ENCODE measurements at regions not wholly inside any gene's neighbourhood (a gene's known extent, or its start where the extent isn't known, plus 50 kb on each side); places are given as distances from the start of the nearest gene placed in this dataset.

DNA sequence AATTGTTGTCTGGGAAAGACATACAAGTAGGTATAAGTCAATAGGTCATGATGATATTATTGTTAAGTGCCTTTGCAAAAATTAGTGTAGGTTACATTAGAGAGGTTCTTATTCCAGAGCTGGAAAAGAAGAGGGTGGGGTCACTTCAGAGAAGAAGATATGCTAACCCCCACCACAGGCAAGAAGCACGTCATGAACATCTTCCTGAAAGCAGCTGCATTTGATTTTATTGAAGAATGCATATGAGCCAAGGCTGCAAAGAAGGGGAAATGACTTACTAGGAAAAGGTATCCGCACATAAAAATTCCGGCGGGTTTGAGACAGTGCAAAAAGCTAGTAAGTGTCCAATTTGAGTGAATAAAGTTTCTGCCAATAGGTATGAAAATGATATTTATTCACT lies 195.3 kb upstream of the CDH2 start:
- Mint-ChIP-seq H3K27ac (no peak overlapping the region), H3K4me3 (no peak overlapping the region), H3K4me1 (no peaks in the 10 kb centered on the region), H3K27me3 (no peaks in the 10 kb centered on the region), H3K9me3 (peaks cover 5% of the 10 kb centered on the region), H3K36me3 (ENCODE audit: low read depth) (no peaks in the 10 kb centered on the region)
- POLR2A ChIA-PET: no interaction called here
- CTCF ChIA-PET: no interaction called here
- no peak for DNase-seq

DNA sequence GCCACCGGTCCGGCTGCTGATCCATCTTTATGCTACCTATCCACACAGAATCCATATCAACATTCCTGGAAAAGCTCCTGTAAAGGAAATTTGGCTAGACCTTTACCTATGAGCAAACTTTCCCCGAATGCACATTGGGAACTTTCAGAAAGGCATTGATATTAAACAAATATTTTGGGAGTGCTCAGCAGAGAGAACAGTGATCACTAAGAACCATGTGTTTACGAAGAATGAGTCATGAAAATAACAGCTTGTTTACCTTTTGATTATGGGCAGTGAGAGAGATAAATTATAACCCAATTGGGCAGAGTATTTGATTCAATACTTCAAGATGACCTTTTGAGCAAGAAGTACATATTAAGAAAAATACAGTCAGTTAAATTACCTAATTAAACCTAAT lies 189.7 kb upstream of the CDH2 start:
- Mint-ChIP-seq H3K4me3 (no peak overlapping the region), H3K27me3 (no peaks in the 10 kb centered on the region), H3K27ac (no peak overlapping the region), H3K36me3 (ENCODE audit: low read depth) (no peaks in the 10 kb centered on the region), H3K4me1 (no peaks in the 10 kb centered on the region), H3K9me3 (no peaks in the 10 kb centered on the region)
- ChIA-PET POLR2A (no interaction called here), CTCF (no interaction called here)
- no peak for DNase-seq

DNA sequence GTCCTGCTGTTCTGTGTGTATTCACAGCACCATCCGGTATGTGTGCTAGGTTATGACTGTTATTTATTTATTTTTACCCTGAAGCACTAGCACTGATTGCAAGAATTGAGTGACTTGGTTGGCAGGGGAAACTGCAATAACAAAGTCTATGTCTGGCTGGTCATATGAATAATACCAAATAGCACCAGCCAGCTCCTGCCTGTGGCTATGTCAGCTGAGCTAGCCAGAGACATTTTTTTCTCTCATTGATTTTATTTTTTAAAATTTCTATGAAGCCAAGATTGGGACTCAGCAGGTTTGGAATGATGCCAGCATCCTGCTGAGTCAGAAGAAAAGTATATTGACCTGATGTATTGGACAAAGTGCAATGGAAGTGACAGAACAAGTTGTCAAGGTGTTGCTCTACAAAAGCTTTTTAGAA lies 188.5 kb upstream of the CDH2 start:
- ChIA-PET CTCF (no interaction called here), POLR2A (no interaction called here)
- no peak overlapping the region for H3K4me3 Mint-ChIP-seq
- H3K9me3 Mint-ChIP-seq: no peaks in the 10 kb centered on the region
- no peaks in the 10 kb centered on the region for H3K36me3 Mint-ChIP-seq (ENCODE audit: low read depth)
- H3K4me1 Mint-ChIP-seq: no peaks in the 10 kb centered on the region
- no peaks in the 10 kb centered on the region for H3K27me3 Mint-ChIP-seq
- H3K27ac Mint-ChIP-seq: no peak overlapping the region
- no peak for DNase-seq

DNA sequence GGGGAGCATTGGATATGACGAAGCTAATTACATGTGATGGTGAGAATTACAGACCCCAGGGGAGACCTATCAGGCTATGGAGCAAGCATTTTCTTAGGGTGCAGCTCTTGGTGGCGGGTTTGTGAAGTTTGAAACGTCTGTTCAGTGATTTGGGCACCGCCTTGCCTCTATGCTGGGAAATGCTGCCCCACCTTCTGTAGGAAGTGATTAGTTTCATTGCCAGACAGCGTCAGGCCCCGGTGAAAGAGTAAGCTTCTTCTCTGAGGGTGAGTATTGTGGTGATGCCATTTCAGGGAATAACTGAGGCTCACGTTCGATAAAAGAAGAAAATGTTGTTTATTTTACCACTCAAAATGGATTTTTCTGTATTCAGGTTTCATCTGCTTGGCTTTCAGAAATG lies 186.2 kb upstream of the CDH2 start:
- H3K36me3 Mint-ChIP-seq (ENCODE audit: low read depth): no peaks in the 10 kb centered on the region
- no peaks in the 10 kb centered on the region for H3K4me1 Mint-ChIP-seq
- no peak overlapping the region for H3K27ac Mint-ChIP-seq
- H3K27me3 Mint-ChIP-seq: no peaks in the 10 kb centered on the region
- ChIA-PET CTCF (no interaction called here), POLR2A (no interaction called here)
- no peak overlapping the region for H3K4me3 Mint-ChIP-seq
- H3K9me3 Mint-ChIP-seq: peaks cover 1% of the 10 kb centered on the region
- no peak for DNase-seq

DNA sequence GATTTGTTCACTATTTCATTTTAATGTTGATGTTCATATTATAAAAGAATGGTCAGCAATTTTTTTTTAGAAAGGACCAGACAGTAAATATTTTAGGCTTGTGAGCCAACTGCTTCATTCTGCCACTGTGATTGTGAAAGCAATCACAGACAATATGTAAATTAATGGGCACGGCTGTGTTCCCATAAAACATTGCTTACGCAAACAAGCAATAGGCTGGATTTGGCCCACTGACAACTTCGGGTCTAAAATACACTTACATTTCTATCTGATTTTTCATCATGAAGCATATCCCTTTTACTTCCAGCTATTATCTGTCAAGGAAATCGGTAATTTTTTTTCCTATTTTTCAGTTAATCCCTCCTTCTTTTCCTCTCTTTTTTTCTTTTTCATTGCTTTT lies 182.2 kb upstream of the CDH2 start:
- DNase-seq: no peak
- no peaks in the 10 kb centered on the region for H3K27me3 Mint-ChIP-seq
- H3K9me3 Mint-ChIP-seq: peaks cover 3% of the 10 kb centered on the region
- H3K4me3 Mint-ChIP-seq: no peak overlapping the region
- ChIA-PET POLR2A (no interaction called here), CTCF (no interaction called here)
- no peaks in the 10 kb centered on the region for H3K4me1 Mint-ChIP-seq
- H3K36me3 Mint-ChIP-seq (ENCODE audit: low read depth): no peaks in the 10 kb centered on the region
- no peak overlapping the region for H3K27ac Mint-ChIP-seq

DNA sequence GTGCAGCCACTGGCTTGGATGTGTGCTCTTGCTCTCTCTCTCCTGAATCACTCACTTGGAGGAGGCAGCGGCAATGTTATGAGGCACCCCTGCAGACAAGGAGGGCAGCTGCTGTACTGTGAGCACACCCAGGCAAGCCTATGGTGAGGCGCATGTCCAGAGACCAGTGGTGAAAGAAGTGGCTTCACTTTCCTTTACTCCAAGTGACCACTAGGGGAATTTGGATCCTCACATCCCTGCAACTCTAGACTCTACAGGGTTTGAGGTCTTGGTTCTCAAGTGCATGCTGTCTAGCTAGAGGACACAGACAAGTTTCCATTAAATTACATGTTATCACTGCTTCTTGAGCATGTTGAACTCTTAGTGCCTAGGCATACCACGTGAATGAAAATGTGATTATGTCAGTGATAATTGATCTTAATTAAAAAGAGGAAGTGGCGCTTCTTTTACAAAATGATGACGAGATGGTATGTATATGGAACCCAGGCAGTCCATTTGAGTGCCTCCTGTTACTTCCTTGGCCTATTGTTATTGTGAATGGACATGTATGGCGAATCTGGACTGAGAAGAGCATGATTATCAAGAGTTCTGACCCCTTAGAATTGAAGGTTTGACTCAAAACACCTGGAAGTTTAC lies 181.0 kb upstream of the CDH2 start:
- no peaks in the 10 kb centered on the region for H3K36me3 Mint-ChIP-seq (ENCODE audit: low read depth)
- H3K27me3 Mint-ChIP-seq: no peaks in the 10 kb centered on the region
- no peak overlapping the region for H3K4me3 Mint-ChIP-seq
- ChIA-PET POLR2A (no interaction called here), CTCF (no interaction called here)
- DNase-seq: no peak
- peaks cover 3% of the 10 kb centered on the region for H3K9me3 Mint-ChIP-seq
- H3K4me1 Mint-ChIP-seq: no peaks in the 10 kb centered on the region
- no peak overlapping the region for H3K27ac Mint-ChIP-seq

DNA sequence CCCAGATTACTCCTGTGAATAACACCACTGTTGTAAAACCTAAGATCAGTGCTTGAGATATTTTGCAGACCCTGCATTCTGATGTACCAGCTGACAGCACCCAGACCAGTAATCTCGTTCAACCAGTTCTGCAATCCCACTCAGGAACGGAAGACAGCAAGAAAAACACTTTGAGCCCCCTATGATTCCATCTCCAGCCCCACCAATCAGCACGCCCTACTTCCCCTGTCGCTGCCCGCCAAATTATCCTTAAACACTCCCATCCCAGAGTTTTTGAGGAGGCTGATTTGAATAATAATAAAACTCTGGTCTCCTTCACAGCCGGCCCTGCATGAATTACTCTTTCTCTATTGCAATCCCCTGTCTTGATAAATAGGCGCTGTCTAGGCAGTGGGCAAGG lies 173.9 kb upstream of the CDH2 start:
- POLR2A ChIA-PET: interaction anchor here (0.6 kb wide), 1 partner anchor 883 kb away, joined by 4 read pairs; no protein-coding TSS in a partner anchor

DNA sequence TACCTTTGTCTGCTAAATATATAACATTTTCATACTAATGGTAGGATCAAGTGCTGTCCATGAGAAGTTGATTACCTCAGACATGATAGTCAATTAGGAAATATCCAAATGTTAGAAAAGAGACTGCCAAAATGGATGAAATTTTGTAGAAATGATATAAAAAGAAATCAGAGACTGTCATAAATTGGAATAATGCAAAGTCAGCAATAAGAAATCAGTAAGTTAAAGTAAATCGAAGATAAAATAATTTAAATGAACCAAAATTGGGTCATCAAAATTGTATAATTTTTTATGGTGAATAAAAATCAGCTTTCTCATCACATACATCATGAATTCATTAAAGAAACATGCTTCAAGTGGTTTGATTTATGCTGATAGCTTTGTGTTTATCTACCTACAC lies 165.3 kb upstream of the CDH2 start:
- POLR2A ChIA-PET: no interaction called here
- DNase-seq: no peak
- CTCF ChIA-PET: no interaction called here
- Mint-ChIP-seq H3K4me1 (no peaks in the 10 kb centered on the region), H3K36me3 (ENCODE audit: low read depth) (no peaks in the 10 kb centered on the region), H3K9me3 (peaks cover 2% of the 10 kb centered on the region), H3K27me3 (no peaks in the 10 kb centered on the region), H3K4me3 (no peak overlapping the region), H3K27ac (no peak overlapping the region)

More for the DNA sequence above, 173.9 kb upstream of the CDH2 start:
- Mint-ChIP-seq H3K27me3 (no peaks in the 10 kb centered on the region), H3K4me1 (no peaks in the 10 kb centered on the region), H3K9me3 (peaks cover 11% of the 10 kb centered on the region), H3K36me3 (ENCODE audit: low read depth) (no peaks in the 10 kb centered on the region), H3K27ac (no peak overlapping the region), H3K4me3 (no peak overlapping the region)
- no peak for DNase-seq
- CTCF ChIA-PET: no interaction called here

DNA sequence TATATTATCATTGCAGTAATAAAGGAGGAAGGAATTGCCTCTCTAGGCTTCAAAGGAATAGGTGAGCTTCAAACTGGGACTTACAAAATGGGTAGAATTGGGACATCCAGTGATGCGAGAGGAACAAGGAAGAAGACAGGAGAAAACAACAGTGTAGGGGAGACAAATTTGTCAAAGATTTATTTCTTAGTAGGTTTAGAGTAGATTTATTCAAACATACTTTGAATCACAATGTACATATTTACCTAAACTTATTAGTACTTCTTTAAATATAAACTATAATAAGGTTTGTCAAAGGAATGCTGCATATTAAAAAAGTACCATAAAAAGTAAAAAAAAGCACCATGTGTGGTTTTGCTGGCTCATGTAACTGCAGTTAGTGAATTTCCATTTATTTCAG lies 161.4 kb upstream of the CDH2 start:
- Mint-ChIP-seq H3K9me3 (peaks cover 2% of the 10 kb centered on the region), H3K27me3 (no peaks in the 10 kb centered on the region), H3K27ac (no peak overlapping the region), H3K4me3 (no peak overlapping the region), H3K36me3 (ENCODE audit: low read depth) (no peaks in the 10 kb centered on the region), H3K4me1 (no peaks in the 10 kb centered on the region)
- ChIA-PET POLR2A (no interaction called here), CTCF (no interaction called here)
- DNase-seq: no peak

DNA sequence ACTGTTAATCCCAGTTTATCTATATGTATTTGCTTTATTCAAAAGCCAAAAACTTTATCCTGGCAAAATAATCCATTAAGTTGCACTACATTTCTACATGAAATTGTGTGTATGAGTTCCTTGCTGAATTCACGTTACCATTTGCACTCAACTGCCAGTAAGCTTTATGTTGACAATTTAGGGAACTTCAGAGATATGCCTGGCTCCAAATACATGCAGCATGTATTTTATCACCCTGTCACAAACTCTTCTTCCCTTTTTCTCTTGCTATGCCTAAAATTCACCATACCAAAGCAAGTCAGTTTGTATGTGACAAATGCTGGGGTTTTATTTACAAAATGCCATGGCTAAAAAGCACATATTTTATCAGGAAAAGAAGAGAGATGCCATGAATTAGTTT lies 157.6 kb upstream of the CDH2 start:
- peaks cover 5% of the 10 kb centered on the region for H3K9me3 Mint-ChIP-seq
- no peaks in the 10 kb centered on the region for H3K4me1 Mint-ChIP-seq
- no peak overlapping the region for H3K27ac Mint-ChIP-seq
- H3K36me3 Mint-ChIP-seq (ENCODE audit: low read depth): no peaks in the 10 kb centered on the region
- no peaks in the 10 kb centered on the region for H3K27me3 Mint-ChIP-seq
- CTCF ChIA-PET: no interaction called here
- POLR2A ChIA-PET: no interaction called here
- no peak overlapping the region for H3K4me3 Mint-ChIP-seq
- no peak for DNase-seq

DNA sequence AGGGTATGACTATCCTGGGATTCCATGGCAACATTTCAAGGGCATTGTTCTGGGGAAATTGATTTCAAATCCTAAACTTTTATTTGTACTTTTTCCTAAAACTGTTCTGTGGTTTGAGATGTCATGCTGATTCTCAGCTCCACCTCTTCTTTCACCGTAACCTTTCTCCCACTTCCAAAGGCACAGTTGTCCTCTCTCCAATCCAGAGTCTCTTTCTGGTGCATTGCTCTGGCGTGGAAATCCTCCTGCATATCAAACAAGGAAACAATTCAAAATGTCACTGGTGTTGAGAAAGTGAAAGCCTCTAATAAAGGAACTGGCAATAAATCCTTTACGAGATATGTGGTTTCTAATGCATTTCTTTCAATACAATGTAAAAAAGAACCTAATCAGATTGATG lies 155.1 kb upstream of the CDH2 start:
- H3K9me3 Mint-ChIP-seq: peaks cover 3% of the 10 kb centered on the region
- H3K4me1 Mint-ChIP-seq: no peaks in the 10 kb centered on the region
- H3K4me3 Mint-ChIP-seq: no peak overlapping the region
- H3K27ac Mint-ChIP-seq: no peak overlapping the region
- H3K27me3 Mint-ChIP-seq: no peaks in the 10 kb centered on the region
- H3K36me3 Mint-ChIP-seq (ENCODE audit: low read depth): no peaks in the 10 kb centered on the region
- ChIA-PET POLR2A (no interaction called here), CTCF (no interaction called here)
- DNase-seq: no peak

DNA sequence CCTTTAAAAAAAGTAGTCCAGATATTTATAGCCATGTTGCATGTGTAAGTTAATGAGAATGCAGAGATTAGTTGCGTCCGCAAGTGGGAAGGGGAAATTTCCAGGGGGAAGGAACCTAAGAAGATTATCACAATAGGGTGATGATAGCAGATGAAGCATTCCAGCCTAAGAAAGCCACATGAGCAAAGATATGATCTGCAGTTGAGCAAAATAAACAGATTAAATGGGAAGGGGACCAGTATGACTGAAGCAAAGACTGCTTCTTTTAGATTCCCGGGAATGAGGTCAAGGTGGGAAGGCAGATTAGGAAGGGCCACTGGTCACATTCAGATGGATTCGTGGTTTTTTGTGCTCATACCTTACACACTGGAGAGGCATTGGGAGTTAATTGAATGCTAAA lies 154.6 kb upstream of the CDH2 start:
- ChIA-PET CTCF (no interaction called here), POLR2A (no interaction called here)
- H3K27me3 Mint-ChIP-seq: no peaks in the 10 kb centered on the region
- no peak overlapping the region for H3K27ac Mint-ChIP-seq
- no peaks in the 10 kb centered on the region for H3K36me3 Mint-ChIP-seq (ENCODE audit: low read depth)
- no peak overlapping the region for H3K4me3 Mint-ChIP-seq
- H3K4me1 Mint-ChIP-seq: no peaks in the 10 kb centered on the region
- DNase-seq: no peak
- H3K9me3 Mint-ChIP-seq: peaks cover 3% of the 10 kb centered on the region

DNA sequence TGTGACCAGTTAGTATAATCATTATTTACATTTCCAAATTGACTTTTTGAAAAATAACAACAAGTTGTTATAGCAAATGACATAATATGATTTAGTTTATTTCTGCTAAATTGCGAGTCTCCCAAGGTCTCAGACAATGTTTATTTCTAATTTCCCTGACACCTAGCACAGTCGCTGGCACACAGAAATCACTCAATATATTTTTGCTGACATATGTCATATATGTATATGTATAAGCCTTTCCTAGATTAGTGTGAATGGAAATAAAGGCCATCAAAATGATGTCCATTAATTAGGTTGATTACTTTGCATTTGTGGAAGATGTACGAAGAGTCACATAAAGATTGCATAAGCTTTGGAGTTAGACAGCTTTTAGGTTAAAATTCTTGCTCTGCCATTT lies 136.7 kb upstream of the CDH2 start:
- DNase-seq: no peak
- Mint-ChIP-seq H3K27me3 (no peaks in the 10 kb centered on the region), H3K4me1 (no peaks in the 10 kb centered on the region), H3K4me3 (no peak overlapping the region), H3K36me3 (ENCODE audit: low read depth) (no peaks in the 10 kb centered on the region), H3K27ac (no peak overlapping the region), H3K9me3 (peaks cover 9% of the 10 kb centered on the region)
- POLR2A ChIA-PET: no interaction called here
- CTCF ChIA-PET: no interaction called here

DNA sequence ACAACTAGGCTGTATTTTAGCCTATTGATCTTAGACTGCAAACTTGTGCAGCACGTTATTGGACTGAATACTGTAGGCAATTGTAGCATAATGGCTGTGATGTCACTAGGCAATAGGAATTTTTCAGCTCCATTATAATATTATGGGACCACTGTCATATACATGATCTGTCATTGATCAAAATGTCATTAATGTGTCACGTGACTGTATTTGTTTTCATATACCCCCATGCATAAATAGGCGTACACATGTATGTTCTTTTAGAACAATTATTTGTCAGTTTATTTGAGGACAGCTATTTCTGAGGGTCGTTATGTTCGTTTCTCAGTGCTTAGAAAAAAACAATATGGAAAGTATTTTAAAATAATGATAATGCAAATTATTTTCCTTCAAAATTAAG lies 111.9 kb upstream of the CDH2 start:
- no peak overlapping the region for H3K27ac Mint-ChIP-seq
- no peaks in the 10 kb centered on the region for H3K27me3 Mint-ChIP-seq
- H3K4me3 Mint-ChIP-seq: no peak overlapping the region
- DNase-seq: no peak
- H3K36me3 Mint-ChIP-seq (ENCODE audit: low read depth): no peaks in the 10 kb centered on the region
- H3K4me1 Mint-ChIP-seq: no peaks in the 10 kb centered on the region
- ChIA-PET POLR2A (no interaction called here), CTCF (no interaction called here)
- peaks cover 5% of the 10 kb centered on the region for H3K9me3 Mint-ChIP-seq

DNA sequence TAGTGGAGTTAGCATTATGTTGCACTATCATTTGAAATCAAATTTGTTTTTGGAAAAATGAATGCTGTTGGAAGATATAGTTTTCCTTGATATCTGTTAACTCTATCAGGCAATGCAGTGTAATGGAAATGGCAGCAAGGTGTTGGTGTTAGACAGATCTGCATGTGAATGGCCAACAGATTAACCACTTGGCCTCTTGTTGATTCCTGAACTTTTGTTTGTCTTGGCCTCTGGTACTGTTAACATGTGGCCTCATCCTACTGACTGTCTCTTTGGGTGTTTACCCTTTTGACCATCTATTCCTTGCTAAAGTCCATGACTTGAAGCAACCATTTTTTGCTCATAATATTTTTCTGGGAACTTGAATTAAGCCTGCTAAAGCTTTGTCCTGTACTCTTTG lies 110.2 kb upstream of the CDH2 start:
- Mint-ChIP-seq H3K36me3 (ENCODE audit: low read depth) (no peaks in the 10 kb centered on the region), H3K4me1 (no peaks in the 10 kb centered on the region), H3K4me3 (no peak overlapping the region), H3K27ac (no peak overlapping the region), H3K9me3 (peaks cover 5% of the 10 kb centered on the region), H3K27me3 (no peaks in the 10 kb centered on the region)
- POLR2A ChIA-PET: no interaction called here
- no peak for DNase-seq
- CTCF ChIA-PET: no interaction called here

All from activated CD4-positive, alpha-beta T cell treated with anti-CD3 and anti-CD28 coated beads, Interleukin-2, amount 10 ng/mL, durations not matched to agents 7 days and 5 days (primary cell).